PC-9 (cell line): ENCODE measurements at regions not wholly inside any gene's neighbourhood (a gene's known extent, or its start where the extent isn't known, plus 50 kb on each side); places are given as distances from the start of the nearest gene placed in this dataset.
"Not testable (repeated sequence)": the region's sequence is repeated elsewhere in the genome, so short reads cannot be mapped to it uniquely, and the experiment has no call there.

Source experiments
- BruUV-seq: library from RNA; stranded (reverse); fragments of 400-500 nt; replicated peaks from 2 replicates; lab custom pipeline; 2021; lab: Mats Ljungman, UMichigan
- CTCF ChIA-PET: fragments of 300-600 bp; sonication (Branson Sonifier 250); formaldehyde crosslinking; loops from one replicate; lab custom pipeline; 2022; ENCODE audit warnings: antibody characterized with exemption; lab: Charles Lee
- POLR2A ChIA-PET: fragments of 300-600 bp; sonication (Branson Sonifier 250); formaldehyde crosslinking; loops from one replicate; lab custom pipeline; 2022; ENCODE audit warnings: antibody characterized with exemption; ENCODE audit not compliant: unreplicated experiment; lab: Charles Lee
- DNase-seq, 2 experiments: peaks; one replicate each; pipeline versions ENCODE4 v3.0.0 to v3.0.0-alpha.2; 2015 to 2022; ENCODE audit warnings: mixed read lengths in 1 of 2
- H2AFZ ChIP-seq: fragments of 200-600 bp; sonication (generic); 2 replicates; pipeline ENCODE4 v1.8.1; 2017; ENCODE audit warnings: antibody characterized with exemption
- H3F3A ChIP-seq: fragments of 200-600 bp; sonication (generic); 2 replicates; pipeline ENCODE4 v1.8.1; 2017; ENCODE audit warnings: antibody characterized with exemption, mild to moderate bottlenecking, low read depth; ENCODE audit not compliant: insufficient read depth
- H3K27ac ChIP-seq: fragments of 200-600 bp; sonication (generic); 2 replicates; pipeline ENCODE4 v1.6.1; 2016; ENCODE audit warnings: mixed run types
- H3K27me3 ChIP-seq: fragments of 200-600 bp; sonication (generic); 2 replicates; pipeline ENCODE4 v1.6.1; 2016; ENCODE audit warnings: low read depth, mixed run types; ENCODE audit not compliant: insufficient read depth
- H3K36me3 ChIP-seq: fragments of 200-600 bp; sonication (generic); 2 replicates; pipeline ENCODE4 v1.6.1; 2016; ENCODE audit warnings: low read depth, mixed run types
- H3K4me1 ChIP-seq: fragments of 200-600 bp; sonication (generic); replicated peaks from 2 replicates; pipeline ENCODE4 v1.6.1; 2016; ENCODE audit warnings: mixed run types; ENCODE audit not compliant: insufficient read depth
- H3K4me2 ChIP-seq: fragments of 200-600 bp; sonication (generic); 2 replicates; pipeline ENCODE4 v1.6.1; 2017; ENCODE audit warnings: mixed run types
- H3K4me3 ChIP-seq: fragments of 200-600 bp; sonication (generic); 2 replicates; pipeline ENCODE4 v1.6.1; 2016; ENCODE audit warnings: mixed run types
- H3K79me2 ChIP-seq: fragments of 200-600 bp; sonication (generic); 2 replicates; pipeline ENCODE4 v1.6.1; 2017; ENCODE audit warnings: low read depth, mixed run types
- H3K9me2 ChIP-seq: fragments of 200-600 bp; sonication (generic); 2 replicates; pipeline ENCODE4 v1.8.1; 2017; ENCODE audit warnings: mild to moderate bottlenecking; ENCODE audit not compliant: insufficient read depth
- H3K9me3 ChIP-seq: fragments of 200-600 bp; sonication (generic); 2 replicates; pipeline ENCODE4 v1.8.1; 2016; ENCODE audit warnings: low read depth; ENCODE audit not compliant: insufficient read depth
- H4K20me1 ChIP-seq: fragments of 200-600 bp; sonication (generic); 2 replicates; pipeline ENCODE4 v1.8.1; 2017; ENCODE audit not compliant: insufficient read depth
- CTCF ChIP-seq: fragments of 200-600 bp; sonication (generic); conservative IDR thresholded peaks from 2 replicates; pipeline ENCODE4 v1.6.1; 2017; ENCODE audit warnings: mixed run types, antibody characterized with exemption, mild to moderate bottlenecking, moderate library complexity
- EZH2 ChIP-seq: fragments of 200-600 bp; sonication (generic); IDR thresholded peaks from 2 replicates; pipeline ENCODE4 v1.8.0; 2017; ENCODE audit warnings: antibody characterized with exemption, low read depth
- intact Hi-C: fragments of 100-400 bp; cut with micrococcal nuclease; formaldehyde crosslinking; loops from one replicate; pipeline ENCODE4 v1.10.0; 2022; ENCODE audit not compliant: unreplicated experiment

- Histone ChIP-seq H3K4me3 (no peak overlapping the region), H3K27me3 (no peaks in the 10 kb centered on the region), H3K9me2 (no peaks in the 10 kb centered on the region), H3K4me2 (peak overlapping the region; percentile 39; the same call in 1 of the 2 replicates), H3K9me3 (peaks cover 5% of the 10 kb centered on the region), H3K79me2 (no peaks in the 10 kb centered on the region), H4K20me1 (no peaks in the 10 kb centered on the region), H3K36me3 (0 out of 2 replicates have a peak, but pooled peaks cover 8% of the 10 kb centered on the region), H3K27ac (peak overlapping the region; percentile 44), H3K4me1 (peaks cover 49% of the 10 kb centered on the region), H2AFZ (no peak overlapping the region), H3F3A (peaks cover 23% of the 10 kb centered on the region)
- intact Hi-C loops = no loop called here
- POLR2A ChIA-PET = no interaction called here
- no peak for DNase-seq
- CTCF ChIA-PET = no interaction called here
- BruUV-seq = no TSS peak
- no peak for TF ChIP-seq CTCF
Measured at GRCh38 chr12:46478123-46478522, 105.5 kb upstream of the SLC38A2 start.

- POLR2A ChIA-PET = no interaction called here
Measured at GRCh38 chr12:46477541-46477940, 105.0 kb upstream of the SLC38A2 start.

GRCh38 chr12:46475972-46476645 lies 103.5 kb upstream of the SLC38A2 start:
- no peak overlapping the region for H3K4me3 ChIP-seq
- TF ChIP-seq EZH2 = no peak
- TF ChIP-seq CTCF = no peak
- H3K4me2 ChIP-seq = no peak overlapping the region
- H4K20me1 ChIP-seq = no peaks in the 10 kb centered on the region
- H3K4me1 ChIP-seq = peaks cover 65% of the 10 kb centered on the region
- H3K79me2 ChIP-seq = no peaks in the 10 kb centered on the region
- no peak for DNase-seq
- BruUV-seq = no TSS peak
- POLR2A ChIA-PET = no interaction called here
- H3K9me2 ChIP-seq = no peaks in the 10 kb centered on the region
- H3K27ac ChIP-seq = no peak overlapping the region
- intact Hi-C loops = no loop called here
- no peaks in the 10 kb centered on the region for H3K27me3 ChIP-seq
- H3K9me3 ChIP-seq = no peaks in the 10 kb centered on the region; the same call in 1 of the 2 replicates
- no peak overlapping the region for H2AFZ ChIP-seq
- peaks cover 34% of the 10 kb centered on the region for H3F3A ChIP-seq
- CTCF ChIA-PET = no interaction called here
- 0 out of 2 replicates have a peak, but pooled peaks cover 8% of the 10 kb centered on the region for H3K36me3 ChIP-seq

More at GRCh38 chr12:46477541-46477940, 105.0 kb upstream of the SLC38A2 start:
- H3K36me3 ChIP-seq = 0 out of 2 replicates have a peak, but pooled peaks cover 8% of the 10 kb centered on the region
- no peaks in the 10 kb centered on the region for H4K20me1 ChIP-seq
- H3K79me2 ChIP-seq = no peaks in the 10 kb centered on the region
- H3K4me1 ChIP-seq = peaks cover 51% of the 10 kb centered on the region
- no TSS peak for BruUV-seq
- H3K4me2 ChIP-seq = peak overlapping the region; percentile 39
- H3F3A ChIP-seq = peaks cover 29% of the 10 kb centered on the region
- intact Hi-C loops = no loop called here
- H2AFZ ChIP-seq = no peak overlapping the region
- H3K27ac ChIP-seq = peak overlapping the region; percentile 44
- no peaks in the 10 kb centered on the region for H3K9me2 ChIP-seq
- H3K27me3 ChIP-seq = no peaks in the 10 kb centered on the region
- CTCF ChIA-PET = no interaction called here
- DNase-seq = no peak
- H3K9me3 ChIP-seq = peaks cover 5% of the 10 kb centered on the region
- TF ChIP-seq EZH2 (no peak), CTCF (no peak)
- no peak overlapping the region for H3K4me3 ChIP-seq

- BruUV-seq, DNase-seq, POLR2A ChIA-PET, H3K36me3 ChIP-seq, H3K79me2 ChIP-seq, H2AFZ ChIP-seq, H3K9me2 ChIP-seq, H4K20me1 ChIP-seq, H3K27me3 ChIP-seq, H3K4me3 ChIP-seq, H3K9me3 ChIP-seq: not testable (repeated sequence)
- peaks cover 34% of the 10 kb centered on the region for H3F3A ChIP-seq
- intact Hi-C loops = loop anchor here (5.0 kb wide), 1 partner anchor 73 kb away; no protein-coding TSS in a partner anchor
- peak overlapping the region; percentile 61 for H3K4me2 ChIP-seq
- peak overlapping the region; percentile 85 for H3K27ac ChIP-seq
- H3K4me1 ChIP-seq = peaks cover 75% of the 10 kb centered on the region
- CTCF ChIA-PET = interaction anchor here (0.5 kb wide), 1 partner anchor 43 kb away, joined by 3 read pairs; no protein-coding TSS in a partner anchor
Measured at GRCh38 chr12:46474385-46474784, 101.8 kb upstream of the SLC38A2 start.
